Gastrocnemius medialis (tissue), 4 donors: ENCODE measurements at regions not wholly inside any gene's neighbourhood (a gene's known extent, or its start where the extent isn't known, plus 50 kb on each side); places are given as distances from the start of the nearest gene placed in this dataset.

Experiments used
- CTCF ChIP-seq, 5 experiments: fragments of 450-650 bp in 3 of 5; fragments of 200-600 bp in 2 of 5; sonication (generic) in 2 of 5; IDR thresholded peaks in 4 of 5; conservative IDR thresholded peaks in 1 of 5; 1 replicate in 4 of 5; 2 replicates in 1 of 5; pipeline ENCODE4 v1.5.1; 2016 to 2019; ENCODE audit warnings: antibody characterized with exemption in 5 of 5, mild to moderate bottlenecking in 3 of 5, moderate library complexity in 3 of 5
- POLR2A ChIP-seq, 2 donors: fragments of 450-650 bp; IDR thresholded peaks; one replicate each; pipeline ENCODE4 v1.6.1; 2017; ENCODE audit warnings: antibody characterized with exemption in 2 of 2, mild to moderate bottlenecking in 2 of 2, moderate library complexity in 2 of 2

- TF ChIP-seq CTCF (IDR thresholded peaks at IDR 0.05 in 4 of 5, conservative IDR thresholded peaks at IDR 0.05 in 1 of 5), result no peak
- no peak for TF ChIP-seq POLR2A (IDR thresholded peaks at IDR 0.05)
Measured at GRCh38 chr1:214902636-214903320, 179.8 kb upstream of the KCNK2 start.
